GM11168 (cell line): ENCODE measurements at regions not wholly inside any gene's neighbourhood (a gene's known extent, or its start where the extent isn't known, plus 50 kb on each side); places are given as distances from the start of the nearest gene placed in this dataset.

Experiments
- in situ Hi-C: fragments of 300-500 bp; cut with MboI; formaldehyde crosslinking; loops from one replicate; pipeline ENCODE4 v1.12.0; 2022; ENCODE audit warnings: low sequenced_read_pairs; ENCODE audit not compliant: unreplicated experiment

DNA sequence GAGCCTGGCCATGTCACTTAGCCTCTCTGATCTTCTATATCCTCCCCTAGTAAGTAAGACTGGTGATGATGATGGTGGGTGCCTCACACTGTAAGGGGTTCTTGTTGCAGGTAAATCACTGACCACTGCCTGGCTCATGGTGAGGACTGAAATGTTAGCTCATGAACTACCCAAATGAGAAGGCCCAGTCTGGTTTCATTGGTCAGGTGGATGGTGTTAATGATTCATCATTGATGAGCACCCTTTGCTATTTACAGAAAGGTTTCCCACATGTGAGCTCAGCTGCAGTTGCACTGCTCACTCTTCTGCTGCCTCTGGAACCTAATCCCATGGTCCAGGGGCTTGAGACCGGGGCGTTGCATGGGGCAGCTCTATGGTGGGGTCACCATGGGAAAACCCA lies 417.7 kb downstream of the PRDM2 start:
- in situ Hi-C loops, result no loop called here

GRCh38 chr1:14118691-14119485 lies 418.9 kb downstream of the PRDM2 start:
- in situ Hi-C loops, result no loop called here

GRCh38 chr1:14120895-14121294 lies 420.9 kb downstream of the PRDM2 start:
- in situ Hi-C loops, result no loop called here

- in situ Hi-C loops, result no loop called here
These were observed 428.1 kb downstream of the PRDM2 start for GRCh38 chr1:14128096-14128495.

DNA sequence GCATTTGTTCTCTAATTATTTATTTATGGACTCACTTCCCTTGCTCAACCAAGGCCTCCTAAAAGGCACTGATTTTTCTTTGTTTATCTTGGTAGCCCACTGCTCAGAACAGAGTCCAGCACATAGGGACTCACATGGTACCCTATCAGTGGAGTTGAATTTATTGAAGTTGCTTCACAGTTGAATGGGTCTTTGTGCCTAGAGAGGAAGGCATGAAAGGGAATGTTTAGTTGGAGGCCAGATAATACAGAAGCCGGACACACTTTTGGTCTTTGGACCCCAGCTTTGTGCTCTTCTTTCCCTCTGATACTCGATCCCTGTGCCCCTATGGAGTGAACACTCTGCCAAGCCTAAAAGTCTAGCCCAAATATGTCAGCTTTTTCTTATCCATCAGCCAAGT lies 429.0 kb downstream of the PRDM2 start:
- in situ Hi-C loops, result no loop called here

- in situ Hi-C loops, result no loop called here
These were observed 435.1 kb downstream of the PRDM2 start for GRCh38 chr1:14135070-14135469.

- in situ Hi-C loops, result no loop called here
These were observed 436.3 kb downstream of the PRDM2 start for GRCh38 chr1:14136152-14136763.

- in situ Hi-C loops, result no loop called here
These were observed 436.9 kb downstream of the PRDM2 start for GRCh38 chr1:14136881-14137280.

- in situ Hi-C loops, result no loop called here
These were observed 437.6 kb downstream of the PRDM2 start for GRCh38 chr1:14137411-14138134.

- in situ Hi-C loops, result no loop called here
These were observed 438.1 kb downstream of the PRDM2 start for GRCh38 chr1:14138135-14138506.

DNA sequence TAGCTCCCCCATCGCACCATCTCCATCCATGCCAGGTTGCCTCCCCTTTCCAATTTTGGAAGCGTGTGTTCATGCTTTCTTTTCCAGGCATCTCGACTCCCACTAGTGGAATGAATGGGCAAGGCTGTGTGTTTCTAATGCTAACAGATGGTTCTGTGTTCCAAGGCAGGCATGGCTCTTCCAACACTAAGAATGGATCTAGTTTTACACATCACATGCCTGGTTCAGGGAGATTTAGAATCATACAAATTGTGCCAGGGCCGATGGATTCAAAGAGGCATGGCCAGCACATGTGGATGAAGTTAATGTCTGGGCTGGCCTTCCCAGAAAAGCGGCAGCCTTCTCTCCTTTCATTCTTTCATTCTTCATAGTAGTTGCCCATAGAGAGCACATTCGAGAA lies 438.7 kb downstream of the PRDM2 start:
- in situ Hi-C loops, result no loop called here

- in situ Hi-C loops, result no loop called here
These were observed 440.9 kb downstream of the PRDM2 start for GRCh38 chr1:14140831-14141401.

DNA sequence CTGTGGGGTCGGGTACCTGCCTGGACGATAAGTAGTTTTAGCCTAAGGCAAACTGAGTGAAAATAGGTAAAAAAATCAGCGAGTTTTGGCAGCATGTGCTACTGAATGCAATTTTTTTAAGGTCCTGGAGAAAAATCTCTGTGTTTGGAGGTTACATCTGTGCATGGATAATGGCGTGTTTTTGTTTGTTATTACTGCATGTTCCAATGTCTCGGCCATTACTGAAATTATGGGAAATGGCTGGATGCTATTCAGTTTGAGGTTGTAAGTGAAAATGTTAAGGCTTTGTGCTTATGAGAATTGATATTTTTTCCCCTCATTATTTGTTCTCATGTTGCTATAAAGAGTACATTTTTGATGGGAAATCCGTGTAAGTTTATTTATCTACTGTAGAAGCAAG lies 441.7 kb downstream of the PRDM2 start:
- in situ Hi-C loops, result no loop called here

DNA sequence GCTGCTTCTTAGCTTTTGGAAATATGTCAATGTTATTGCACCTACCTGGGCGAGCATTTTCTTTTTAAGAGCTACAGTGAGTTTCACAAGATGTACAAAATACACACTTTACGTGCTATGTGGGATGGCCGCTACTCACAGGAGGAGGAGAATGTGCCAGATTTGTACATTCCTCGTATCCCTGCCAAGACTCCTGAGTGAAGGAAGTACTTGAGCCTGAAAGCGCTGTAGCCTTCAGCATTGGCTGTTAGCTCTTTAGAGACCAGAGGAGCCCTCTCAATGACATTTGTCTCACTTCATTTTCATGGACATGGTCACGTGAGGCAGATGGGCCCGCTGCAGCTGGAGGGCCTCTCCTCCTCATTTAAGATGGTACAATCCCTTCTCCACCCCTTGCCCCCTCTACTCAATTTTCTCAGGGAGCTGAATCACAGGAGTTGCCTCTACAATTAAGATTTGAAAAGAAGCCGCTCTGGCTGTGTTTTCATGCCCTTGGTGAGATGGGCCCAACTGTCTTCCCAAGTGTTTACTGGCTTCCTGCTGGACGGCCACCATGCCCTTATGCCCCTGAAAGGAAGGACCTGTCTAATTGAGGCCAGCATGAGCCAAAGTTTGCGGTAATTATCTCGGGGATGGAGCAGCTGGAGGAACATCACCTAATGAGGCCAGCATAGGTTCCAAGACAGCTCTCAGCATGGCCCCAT lies 442.6 kb downstream of the PRDM2 start:
- in situ Hi-C loops, result no loop called here

DNA sequence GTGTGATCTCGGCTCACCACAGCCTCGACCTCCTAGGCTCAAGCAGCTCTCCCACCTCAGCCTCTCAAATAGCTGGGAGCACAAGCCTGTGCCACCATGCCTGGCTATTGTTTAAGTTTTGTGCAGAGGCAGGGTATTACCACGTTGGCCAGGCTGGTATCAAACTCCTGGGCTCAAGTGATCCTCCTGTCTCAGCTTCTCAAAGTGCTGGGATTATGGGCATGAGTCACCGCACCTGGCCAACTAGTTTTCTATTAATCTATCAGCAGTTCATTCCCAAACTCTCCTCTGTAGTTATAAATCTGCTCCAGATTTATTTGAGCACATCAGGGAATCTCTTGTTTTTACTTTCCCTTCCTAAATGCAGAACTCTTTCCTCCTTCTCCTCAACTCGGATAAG lies 443.8 kb downstream of the PRDM2 start:
- in situ Hi-C loops, result no loop called here

- in situ Hi-C loops, result no loop called here
These were observed 448.5 kb downstream of the PRDM2 start for GRCh38 chr1:14148526-14148925.

- in situ Hi-C loops, result no loop called here
These were observed 449.1 kb upstream of the KAZN start for GRCh38 chr1:14149431-14149830.

DNA sequence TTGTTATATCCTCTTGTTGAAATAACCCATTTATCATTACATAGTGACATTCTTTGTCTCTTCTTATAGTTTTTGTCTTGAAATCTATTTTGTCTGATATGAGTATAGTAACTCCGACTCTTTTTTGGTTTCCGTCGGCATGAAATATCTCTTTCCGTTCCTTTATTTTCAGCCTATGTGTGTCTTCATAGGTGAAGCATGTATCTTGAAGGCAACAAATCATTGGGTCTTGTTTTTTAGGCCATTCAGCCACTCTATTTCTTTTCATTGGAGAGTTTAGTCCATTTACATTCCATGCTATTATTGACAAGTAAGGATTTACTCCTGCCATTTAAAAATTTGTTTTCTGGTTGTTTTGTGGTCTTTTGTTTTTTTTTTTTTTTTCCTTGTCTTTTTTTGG lies 441.9 kb upstream of the KAZN start:
- in situ Hi-C loops, result no loop called here

- in situ Hi-C loops, result no loop called here
These were observed 437.7 kb upstream of the KAZN start for GRCh38 chr1:14160781-14161180.

DNA sequence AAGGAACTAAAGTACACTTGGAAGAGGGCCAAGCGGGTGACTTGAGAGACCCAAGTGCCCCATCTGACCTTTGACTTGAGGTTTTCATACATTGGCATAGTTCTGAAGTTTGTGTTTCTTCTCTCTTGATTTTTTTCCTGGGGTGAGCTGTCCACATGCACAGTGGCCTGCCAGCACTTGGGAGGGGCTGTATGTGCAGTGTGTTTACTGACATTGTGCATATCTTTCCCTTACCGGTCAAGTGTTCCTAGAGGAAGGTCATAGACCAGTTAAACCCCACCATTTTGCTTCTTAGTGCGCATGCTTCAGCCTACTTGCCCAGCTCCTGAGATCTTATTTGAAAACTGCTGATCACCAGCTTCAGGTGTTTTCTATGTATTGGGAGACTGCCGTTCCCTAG lies 435.2 kb upstream of the KAZN start:
- in situ Hi-C loops, result no loop called here
